COLO668 (cell line): ENCODE measurements at regions not wholly inside any gene's neighbourhood (a gene's known extent, or its start where the extent isn't known, plus 50 kb on each side); places are given as distances from the start of the nearest gene placed in this dataset.

Experiments
- DNase-seq: peaks from one replicate; lab custom pipeline; 2025; ENCODE audit not compliant: unreplicated experiment; lab: John Stamatoyannopoulos, UW

DNA sequence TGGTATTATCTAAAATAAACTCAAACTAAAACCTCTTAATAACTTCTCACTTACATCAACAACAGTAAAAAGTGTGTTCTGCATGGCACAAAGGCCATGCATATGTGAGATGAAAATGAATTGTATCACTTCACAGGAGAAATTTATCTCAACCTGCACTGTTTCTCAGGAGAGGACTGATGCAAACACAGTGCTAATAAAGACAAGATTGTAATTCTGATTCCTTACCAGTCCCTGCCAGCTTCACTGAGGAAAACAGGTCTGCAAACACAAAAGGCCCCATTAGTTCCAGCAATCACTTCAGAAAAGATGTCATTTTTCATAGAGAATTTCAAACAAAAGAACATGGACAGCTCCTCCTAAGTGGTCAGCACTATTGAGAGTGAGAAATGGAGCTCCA lies 117.3 kb upstream of the PDE4D start:
- no peak for DNase-seq

- DNase-seq, result no peak
Measured at GRCh38 chr5:60010328-60010727, 116.8 kb upstream of the PDE4D start.

- no peak for DNase-seq
Measured at GRCh38 chr5:60007729-60008128, 114.2 kb upstream of the PDE4D start.

GRCh38 chr5:59999056-59999455 lies 105.5 kb upstream of the PDE4D start:
- no peak for DNase-seq

DNA sequence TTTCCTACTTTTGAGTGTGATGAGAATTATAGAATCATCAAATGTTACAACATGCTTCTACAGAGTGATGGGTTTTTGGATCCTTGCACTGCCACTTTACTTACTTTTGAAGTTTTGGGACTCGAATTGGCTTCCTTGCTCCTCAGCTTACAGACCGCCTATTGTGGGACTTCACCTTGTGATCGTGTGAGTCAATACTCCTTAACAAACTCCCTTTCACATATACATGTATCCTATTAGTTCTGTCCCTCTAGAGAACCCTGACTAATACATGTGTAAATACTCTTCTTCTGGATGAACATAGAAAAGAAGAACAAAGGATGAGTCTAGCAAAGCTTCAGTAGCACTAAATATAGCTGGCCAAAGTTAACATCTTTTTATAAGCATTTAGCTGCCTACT lies 98.7 kb upstream of the PDE4D start:
- DNase-seq, result no peak

- DNase-seq, result no peak
Measured at GRCh38 chr5:59988396-59988795, 94.9 kb upstream of the PDE4D start.

DNA sequence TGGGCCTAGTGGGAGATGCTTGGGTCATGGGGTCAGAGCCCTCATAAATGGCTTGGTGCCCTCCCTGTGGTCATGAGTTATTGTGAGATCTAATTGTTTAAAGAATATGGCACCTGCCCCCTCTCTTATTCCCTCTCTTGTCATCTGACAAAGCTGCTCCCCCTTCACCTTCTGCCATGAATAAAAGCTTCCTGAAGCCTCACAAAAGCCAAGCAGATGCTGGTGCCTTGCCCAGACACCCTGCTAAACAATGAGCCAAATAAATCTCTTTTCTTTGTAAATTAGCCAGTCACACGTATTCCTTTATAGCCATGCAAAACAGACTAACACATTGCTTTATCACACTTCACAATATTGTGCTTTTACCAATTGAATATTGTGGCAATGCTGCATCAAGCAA lies 82.8 kb upstream of the PDE4D start:
- no peak for DNase-seq

DNA sequence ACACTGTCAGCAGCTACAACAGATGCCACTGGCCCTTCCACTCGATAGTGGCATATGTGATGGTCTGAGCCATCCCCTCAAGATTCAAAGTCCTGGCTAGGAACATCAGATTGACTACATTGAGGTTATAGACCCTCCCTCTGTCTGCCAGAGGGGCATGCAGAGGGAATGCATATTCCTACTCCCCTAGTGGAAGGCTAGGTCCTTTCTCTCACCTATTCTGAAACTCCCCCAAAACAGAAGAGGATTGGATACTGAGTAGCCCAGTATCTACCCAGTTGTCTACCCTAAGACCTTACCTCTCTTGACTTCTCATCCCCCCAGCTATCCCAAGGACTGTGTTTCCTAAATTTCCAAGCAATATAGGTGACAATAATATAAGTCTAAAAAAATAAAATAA lies 78.5 kb upstream of the PDE4D start:
- no peak for DNase-seq

DNA sequence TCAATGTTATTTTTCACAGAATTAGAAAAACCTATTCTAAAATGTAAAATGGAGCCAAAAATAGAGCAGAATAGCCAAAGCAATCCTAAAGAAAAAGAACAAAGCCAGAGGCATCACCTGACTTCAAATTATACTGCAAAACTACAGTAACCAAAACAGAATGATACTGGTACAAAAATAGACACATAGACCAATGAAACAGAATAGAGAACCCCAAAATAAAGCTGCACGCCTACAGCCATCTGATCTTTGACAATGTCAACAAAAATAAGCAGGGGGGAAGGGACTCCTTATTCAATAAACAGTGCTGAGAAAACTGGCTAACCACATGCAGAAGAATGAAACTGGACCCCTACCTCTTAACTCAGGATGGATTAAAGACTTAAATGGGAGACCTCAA lies 65.8 kb upstream of the PDE4D start:
- no peak for DNase-seq

DNA sequence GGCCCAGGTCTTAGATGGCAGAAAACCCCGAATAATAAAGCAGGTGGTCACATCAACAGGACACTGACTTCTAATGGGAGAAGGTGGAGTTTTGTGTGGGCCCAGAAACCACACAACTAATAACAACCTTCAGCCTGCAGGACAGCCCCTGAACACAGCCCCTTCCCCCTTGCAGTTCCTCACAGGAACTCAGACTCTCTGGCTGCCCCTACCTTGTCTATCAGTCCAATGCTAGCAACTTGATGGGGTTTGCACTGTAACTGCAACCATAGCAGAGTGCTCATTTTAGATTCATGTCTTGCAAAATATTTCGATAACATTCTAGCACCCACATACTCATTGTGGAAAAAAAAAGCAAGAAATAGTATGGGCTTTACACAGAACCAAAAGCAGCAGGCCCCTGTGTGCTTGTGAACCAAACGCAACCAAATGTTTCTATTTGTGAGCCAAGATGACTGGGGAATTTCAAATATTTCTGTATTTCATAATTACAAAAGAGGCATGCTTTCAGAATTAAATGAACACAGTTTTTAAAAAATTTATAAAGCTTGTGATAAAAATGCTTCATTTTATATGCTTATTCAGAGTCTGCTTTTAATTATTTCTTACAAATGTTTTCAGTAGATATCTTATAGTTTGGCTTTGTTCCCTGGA lies 62.7 kb upstream of the PDE4D start:
- DNase-seq, result no peak

DNA sequence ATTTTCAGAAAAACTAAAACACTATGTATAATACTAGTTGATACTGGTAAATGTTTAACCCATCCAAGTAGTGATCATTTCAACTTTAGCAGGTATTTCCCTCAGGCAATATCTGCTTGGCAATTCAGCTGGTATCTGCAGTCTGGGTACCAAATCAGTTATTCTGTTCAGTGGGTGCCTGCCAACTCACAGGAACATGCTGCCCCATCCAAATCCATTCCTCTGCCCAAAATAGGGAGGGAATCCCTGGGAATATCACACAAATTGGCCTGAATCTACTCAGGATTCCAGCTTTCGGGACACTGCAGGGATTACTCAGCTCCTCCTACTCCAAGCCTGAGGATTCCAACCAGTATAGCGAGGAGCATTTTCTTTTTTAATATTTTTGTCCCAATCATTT lies 61.7 kb upstream of the PDE4D start:
- no peak for DNase-seq

GRCh38 chr5:59943452-59944113 lies 50.1 kb upstream of the PDE4D start:
- DNase-seq, result no peak
